Lower leg skin (tissue), 3 donors: ENCODE measurements at regions not wholly inside any gene's neighbourhood (a gene's known extent, or its start where the extent isn't known, plus 50 kb on each side); places are given as distances from the start of the nearest gene placed in this dataset.
"Not testable (repeated sequence)": the region's sequence is repeated elsewhere in the genome, so short reads cannot be mapped to it uniquely, and the experiment has no call there.

Experiments
- CTCF ChIP-seq, 3 donors: fragments of 450-650 bp; IDR thresholded peaks; one replicate each; pipeline ENCODE4 v1.5.1; 2016; ENCODE audit warnings: antibody characterized with exemption in 3 of 3, mild to moderate bottlenecking in 3 of 3, moderate library complexity in 2 of 3
- POLR2A ChIP-seq, 2 donors: fragments of 450-650 bp; IDR thresholded peaks; one replicate each; pipeline ENCODE4 v1.6.1; 2016 to 2017; ENCODE audit warnings: antibody characterized with exemption in 2 of 2, mild to moderate bottlenecking in 1 of 2, moderate library complexity in 1 of 2

- not testable (repeated sequence) for TF ChIP-seq POLR2A, CTCF (IDR thresholded peaks at IDR 0.05)
Observed at GRCh38 chr3:110998766-110999165, 72.8 kb upstream of the NECTIN3 start.
